ENCODE measurements at regions not wholly inside any gene's neighbourhood (a gene's known extent, or its start where the extent isn't known, plus 50 kb on each side); places are given as distances from the start of the nearest gene placed in this dataset.

DNA sequence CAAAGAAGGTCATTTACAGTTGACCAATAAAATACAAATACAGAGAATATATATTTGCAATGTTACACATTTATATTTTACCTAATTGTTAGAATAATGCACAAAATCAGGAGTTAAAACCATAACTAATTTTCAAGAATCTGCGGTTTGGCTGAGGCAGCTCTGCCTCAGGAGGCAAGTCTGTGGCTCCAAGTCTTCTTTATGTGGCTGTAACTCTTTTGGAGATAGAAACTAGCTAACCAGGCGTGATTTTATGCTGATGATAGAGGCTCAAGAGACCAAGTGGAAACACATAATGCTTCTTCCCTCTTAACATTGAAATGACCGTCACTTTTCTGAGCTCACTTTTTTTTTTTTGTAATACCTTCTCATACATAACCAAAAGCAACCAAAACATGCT is 744.7 kb upstream of the CXADR start:
- TF ChIP-seq, protein P1, sequence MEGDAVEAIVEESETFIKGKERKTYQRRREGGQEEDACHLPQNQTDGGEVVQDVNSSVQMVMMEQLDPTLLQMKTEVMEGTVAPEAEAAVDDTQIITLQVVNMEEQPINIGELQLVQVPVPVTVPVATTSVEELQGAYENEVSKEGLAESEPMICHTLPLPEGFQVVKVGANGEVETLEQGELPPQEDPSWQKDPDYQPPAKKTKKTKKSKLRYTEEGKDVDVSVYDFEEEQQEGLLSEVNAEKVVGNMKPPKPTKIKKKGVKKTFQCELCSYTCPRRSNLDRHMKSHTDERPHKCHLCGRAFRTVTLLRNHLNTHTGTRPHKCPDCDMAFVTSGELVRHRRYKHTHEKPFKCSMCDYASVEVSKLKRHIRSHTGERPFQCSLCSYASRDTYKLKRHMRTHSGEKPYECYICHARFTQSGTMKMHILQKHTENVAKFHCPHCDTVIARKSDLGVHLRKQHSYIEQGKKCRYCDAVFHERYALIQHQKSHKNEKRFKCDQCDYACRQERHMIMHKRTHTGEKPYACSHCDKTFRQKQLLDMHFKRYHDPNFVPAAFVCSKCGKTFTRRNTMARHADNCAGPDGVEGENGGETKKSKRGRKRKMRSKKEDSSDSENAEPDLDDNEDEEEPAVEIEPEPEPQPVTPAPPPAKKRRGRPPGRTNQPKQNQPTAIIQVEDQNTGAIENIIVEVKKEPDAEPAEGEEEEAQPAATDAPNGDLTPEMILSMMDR (IDR thresholded peaks at IDR 0.05), result no peak
- no peak for TF ChIP-seq POLR2A (IDR thresholded peaks at IDR 0.05)

Data from heart left ventricle (tissue), 13 donors.